Fibroblast of lung (primary cell): ENCODE measurements at regions not wholly inside any gene's neighbourhood (a gene's known extent, or its start where the extent isn't known, plus 50 kb on each side); places are given as distances from the start of the nearest gene placed in this dataset.

Experiments used
- DNase-seq, 2 donors: peaks; one replicate each; pipeline versions ENCODE4 v3.0.0 to v3.0.0-alpha.2; 2010; ENCODE audit warnings: low read depth in 2 of 2
- H2AFZ ChIP-seq: 2 replicates; pipeline ENCODE4 v1.5.1; 2012; ENCODE audit warnings: low read length, control low read depth, inconsistent platforms
- H3K27ac ChIP-seq: 2 replicates; pipeline ENCODE4 v1.5.1; 2011; ENCODE audit warnings: low read length, control low read depth; ENCODE audit not compliant: insufficient read depth
- H3K27me3 ChIP-seq: 2 replicates; pipeline ENCODE4 v1.5.1; 2011; ENCODE audit warnings: mild to moderate bottlenecking, low read length; ENCODE audit not compliant: control insufficient read depth, insufficient read depth
- H3K36me3 ChIP-seq: 2 replicates; pipeline ENCODE4 v1.5.1; 2011; ENCODE audit warnings: low read length; ENCODE audit not compliant: control insufficient read depth, insufficient read depth
- H3K4me1 ChIP-seq: 2 replicates; pipeline ENCODE4 v1.5.1; 2011; ENCODE audit warnings: low read length; ENCODE audit not compliant: control insufficient read depth, insufficient read depth; ENCODE audit errors: extremely low read depth
- H3K4me2 ChIP-seq: 2 replicates; pipeline ENCODE4 v1.5.1; 2011; ENCODE audit warnings: low read length, control low read depth; ENCODE audit not compliant: insufficient read depth; ENCODE audit errors: extremely low read depth
- H3K4me3 ChIP-seq, 4 experiments: fragments of 200-600 bp in 1 of 4; sonication (generic) in 1 of 4; replicated peaks in 1 of 4; 2 replicates each; pipeline ENCODE4 v1.5.1; 2011 to 2016; ENCODE audit warnings: low read length in 4 of 4, low read depth in 3 of 4, mild to moderate bottlenecking in 3 of 4, control low read depth in 2 of 4, inconsistent platforms in 1 of 4, mixed read lengths in 1 of 4; ENCODE audit not compliant: insufficient read depth in 1 of 4; ENCODE audit errors: control extremely low read depth in 1 of 4
- H3K79me2 ChIP-seq: 2 replicates; pipeline ENCODE4 v1.5.1; 2012; ENCODE audit warnings: mild to moderate bottlenecking, low read length, inconsistent platforms; ENCODE audit not compliant: control insufficient read depth, insufficient read depth
- H3K9ac ChIP-seq: 2 replicates; pipeline ENCODE4 v1.5.1; 2011; ENCODE audit warnings: mild to moderate bottlenecking, low read length, control low read depth; ENCODE audit not compliant: insufficient read depth
- H3K9me3 ChIP-seq: 2 replicates; pipeline ENCODE4 v1.5.1; 2012; ENCODE audit warnings: low read depth, low read length; ENCODE audit not compliant: control insufficient read depth, insufficient read depth
- H4K20me1 ChIP-seq: 2 replicates; pipeline ENCODE4 v1.5.1; 2011; ENCODE audit warnings: low read length; ENCODE audit not compliant: control insufficient read depth, insufficient read depth; ENCODE audit errors: extremely low read depth
- EZH2 ChIP-seq: IDR thresholded peaks from 2 replicates; pipeline ENCODE4 v1.5.1; 2012; ENCODE audit warnings: low read length, control low read depth, mild to moderate bottlenecking; ENCODE audit errors: missing control alignments
- TF ChIP-seq, protein P1 (sequence below), 2 donors: IDR thresholded peaks in 1 of 2; conservative IDR thresholded peaks in 1 of 2; 1 replicate in 1 of 2; 2 replicates in 1 of 2; pipeline ENCODE4 v1.5.1; 2011 to 2012; ENCODE audit warnings: low read length in 2 of 2, control low read depth in 1 of 2, inconsistent platforms in 1 of 2, low read depth in 1 of 2, mild to moderate bottlenecking in 1 of 2

DNA sequence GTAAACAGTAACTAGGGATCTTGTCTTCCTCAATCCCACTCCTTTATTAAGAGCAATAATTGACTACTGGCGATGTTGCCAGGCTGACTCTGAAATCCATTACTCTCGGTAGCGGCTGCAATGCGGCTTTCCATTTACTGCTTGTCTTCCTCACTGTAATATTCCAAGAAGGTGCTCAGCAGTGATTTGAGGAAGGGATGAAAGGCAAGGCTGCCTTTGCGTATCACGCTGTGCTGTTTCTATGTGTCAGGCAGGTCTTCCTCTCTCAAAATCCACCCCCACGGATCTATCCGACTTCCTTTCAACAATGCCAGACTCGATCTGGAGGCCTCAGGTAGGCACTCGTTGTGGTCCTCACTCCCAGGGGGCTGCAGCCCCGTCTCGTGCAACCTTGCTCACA, 261.4 kb upstream of the CDH4 start:
- Histone ChIP-seq H3K27ac (no peak overlapping the region), H3K36me3 (no peaks in the 10 kb centered on the region), H3K9me3 (no peaks in the 10 kb centered on the region), H3K9ac (no peak overlapping the region), H3K4me1 (no peaks in the 10 kb centered on the region), H3K79me2 (no peaks in the 10 kb centered on the region), H4K20me1 (no peaks in the 10 kb centered on the region), H3K4me3 (no peak overlapping the region), H3K4me2 (no peak overlapping the region), H2AFZ (no peak overlapping the region), H3K27me3 (no peaks in the 10 kb centered on the region)
- TF ChIP-seq EZH2, result no peak
- TF ChIP-seq, protein P1, sequence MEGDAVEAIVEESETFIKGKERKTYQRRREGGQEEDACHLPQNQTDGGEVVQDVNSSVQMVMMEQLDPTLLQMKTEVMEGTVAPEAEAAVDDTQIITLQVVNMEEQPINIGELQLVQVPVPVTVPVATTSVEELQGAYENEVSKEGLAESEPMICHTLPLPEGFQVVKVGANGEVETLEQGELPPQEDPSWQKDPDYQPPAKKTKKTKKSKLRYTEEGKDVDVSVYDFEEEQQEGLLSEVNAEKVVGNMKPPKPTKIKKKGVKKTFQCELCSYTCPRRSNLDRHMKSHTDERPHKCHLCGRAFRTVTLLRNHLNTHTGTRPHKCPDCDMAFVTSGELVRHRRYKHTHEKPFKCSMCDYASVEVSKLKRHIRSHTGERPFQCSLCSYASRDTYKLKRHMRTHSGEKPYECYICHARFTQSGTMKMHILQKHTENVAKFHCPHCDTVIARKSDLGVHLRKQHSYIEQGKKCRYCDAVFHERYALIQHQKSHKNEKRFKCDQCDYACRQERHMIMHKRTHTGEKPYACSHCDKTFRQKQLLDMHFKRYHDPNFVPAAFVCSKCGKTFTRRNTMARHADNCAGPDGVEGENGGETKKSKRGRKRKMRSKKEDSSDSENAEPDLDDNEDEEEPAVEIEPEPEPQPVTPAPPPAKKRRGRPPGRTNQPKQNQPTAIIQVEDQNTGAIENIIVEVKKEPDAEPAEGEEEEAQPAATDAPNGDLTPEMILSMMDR (conservative IDR thresholded peaks at IDR 0.05 in 1 of 2, IDR thresholded peaks at IDR 0.05 in 1 of 2; ENCODE audit: low read depth in 1 of 2, low read length in 2 of 2), result no peak
- DNase-seq, result no peak

DNA sequence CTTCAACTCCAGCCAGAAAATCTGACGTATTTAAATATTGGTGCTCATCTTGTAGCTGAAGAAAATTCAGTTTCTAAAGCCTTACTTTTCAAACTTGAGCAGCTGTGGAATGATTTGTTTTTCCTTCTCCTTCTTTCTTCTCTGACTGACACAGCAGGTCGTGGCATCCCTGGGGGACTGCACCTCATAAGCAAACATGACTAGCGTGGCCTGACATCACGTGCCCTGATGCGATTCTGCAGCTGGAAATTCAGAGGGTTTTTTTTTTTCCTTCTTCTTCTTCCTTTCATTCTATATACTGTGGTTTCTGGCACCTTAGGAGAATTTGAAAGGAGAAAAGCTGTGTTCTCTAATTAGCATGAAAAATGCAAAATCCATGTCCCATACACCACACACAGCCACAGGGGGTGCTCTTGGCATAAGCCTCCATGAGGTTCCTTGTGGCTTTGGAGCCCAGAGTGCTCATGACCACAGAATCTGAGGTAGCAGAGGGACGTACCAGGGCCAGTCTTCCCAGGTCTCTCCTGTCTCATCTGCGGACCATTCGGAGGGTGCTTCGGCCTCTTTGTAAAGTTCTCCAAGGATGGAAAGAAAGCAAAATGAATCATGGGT, 258.5 kb upstream of the CDH4 start:
- TF ChIP-seq, protein P1 (conservative IDR thresholded peaks at IDR 0.05 in 1 of 2, IDR thresholded peaks at IDR 0.05 in 1 of 2; ENCODE audit: low read depth in 1 of 2, low read length in 2 of 2), result peak; percentile 22 to 37
- no peak for TF ChIP-seq EZH2
- no peak overlapping the region for H2AFZ ChIP-seq
- H3K79me2 ChIP-seq, result no peaks in the 10 kb centered on the region
- DNase-seq, result peak in 1 of 2 donors; percentile 17
- no peak overlapping the region for H3K27ac ChIP-seq
- H3K4me1 ChIP-seq, result no peaks in the 10 kb centered on the region
- no peak overlapping the region for H3K4me2 ChIP-seq
- H3K27me3 ChIP-seq, result no peaks in the 10 kb centered on the region
- H3K9me3 ChIP-seq, result no peaks in the 10 kb centered on the region
- H3K9ac ChIP-seq, result no peak overlapping the region
- H4K20me1 ChIP-seq, result no peaks in the 10 kb centered on the region
- no peaks in the 10 kb centered on the region for H3K36me3 ChIP-seq
- no peak overlapping the region for H3K4me3 ChIP-seq

DNA sequence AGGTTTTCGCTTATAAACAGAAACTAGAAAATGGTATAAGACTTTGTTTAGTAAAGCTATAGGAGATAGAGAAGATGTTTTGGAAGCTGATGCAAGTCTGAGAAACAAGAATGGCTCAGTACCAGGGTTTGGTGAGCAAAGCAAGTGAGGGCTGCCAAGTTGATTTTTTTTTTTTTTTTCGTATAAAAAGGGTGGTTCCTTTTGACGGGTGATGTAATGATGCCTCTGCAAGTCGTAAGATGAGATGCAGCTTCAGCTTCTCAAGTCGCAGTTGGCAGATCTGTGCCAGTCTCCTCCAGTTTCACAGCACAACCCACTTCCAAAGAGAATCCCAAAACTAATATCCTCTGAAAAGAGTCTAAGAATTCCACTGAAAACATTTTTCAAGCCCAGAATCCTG, 252.8 kb upstream of the CDH4 start:
- DNase-seq, result peak in 1 of 2 donors; percentile 80
- no peaks in the 10 kb centered on the region for H3K9me3 ChIP-seq
- TF ChIP-seq, protein P1 (conservative IDR thresholded peaks at IDR 0.05 in 1 of 2, IDR thresholded peaks at IDR 0.05 in 1 of 2; ENCODE audit: low read depth in 1 of 2, low read length in 2 of 2), result no peak
- TF ChIP-seq EZH2, result no peak
- H3K36me3 ChIP-seq, result no peaks in the 10 kb centered on the region
- H3K27ac ChIP-seq, result no peak overlapping the region
- no peak overlapping the region for H3K4me3 ChIP-seq
- H2AFZ ChIP-seq, result no peak overlapping the region
- H4K20me1 ChIP-seq, result no peaks in the 10 kb centered on the region
- H3K9ac ChIP-seq, result no peak overlapping the region
- no peaks in the 10 kb centered on the region for H3K27me3 ChIP-seq
- no peaks in the 10 kb centered on the region for H3K4me1 ChIP-seq
- no peak overlapping the region for H3K4me2 ChIP-seq
- no peaks in the 10 kb centered on the region for H3K79me2 ChIP-seq
